Small intestine (tissue), 7 donors: ENCODE measurements at regions not wholly inside any gene's neighbourhood (a gene's known extent, or its start where the extent isn't known, plus 50 kb on each side); places are given as distances from the start of the nearest gene placed in this dataset.

Source experiments
- DNase-seq, 2 donors: peaks; one replicate each; pipeline versions ENCODE4 v3.0.0 to v3.0.0-alpha.2; 2013
- FAIRE-seq: peaks from 2 replicates; lab custom pipeline; 2012; peaks lifted over from hg19 to GRCh38; lab: Jason Lieb, UNC
- H3K27ac ChIP-seq, 3 donors: one replicate each; pipeline ENCODE4 v1.5.1; 2013; ENCODE audit warnings: low read length in 2 of 3, mild to moderate bottlenecking in 2 of 3, control low read depth in 1 of 3, inconsistent platforms in 1 of 3, low read depth in 1 of 3, moderate library complexity in 1 of 3
- H3K27me3 ChIP-seq, 3 donors: one replicate each; pipeline ENCODE4 v1.6.1; 2013; ENCODE audit warnings: low read length in 3 of 3, inconsistent platforms in 1 of 3; ENCODE audit not compliant: control insufficient read depth in 3 of 3, insufficient read depth in 3 of 3
- H3K36me3 ChIP-seq, 3 donors: one replicate each; pipeline ENCODE4 v1.6.1; 2013; ENCODE audit warnings: low read length in 3 of 3, inconsistent platforms in 1 of 3, low read depth in 1 of 3, mild to moderate bottlenecking in 1 of 3, moderate library complexity in 1 of 3; ENCODE audit not compliant: control insufficient read depth in 3 of 3, insufficient read depth in 2 of 3
- H3K4me1 ChIP-seq, 3 donors: one replicate each; pipeline ENCODE4 v1.6.1; 2013; ENCODE audit warnings: low read length in 2 of 3, inconsistent platforms in 1 of 3, low read depth in 1 of 3, mild to moderate bottlenecking in 1 of 3, moderate library complexity in 1 of 3; ENCODE audit not compliant: control insufficient read depth in 3 of 3, insufficient read depth in 2 of 3
- H3K4me3 ChIP-seq, 3 donors: one replicate each; pipeline ENCODE4 v1.5.1; 2013; ENCODE audit warnings: low read length in 3 of 3, control low read depth in 1 of 3, inconsistent platforms in 1 of 3, low read depth in 1 of 3, mild to moderate bottlenecking in 1 of 3, moderate library complexity in 1 of 3
- H3K9me3 ChIP-seq, 2 donors: one replicate each; pipeline ENCODE4 v1.6.1; 2013; ENCODE audit warnings: low read depth in 1 of 2, low read length in 1 of 2; ENCODE audit not compliant: control insufficient read depth in 2 of 2, insufficient read depth in 1 of 2
- WGBS, 3 donors: extraction: QIAGEN DNeasy Blood & Tissue Kit; methylation state at CpG; one replicate each; pipeline ENCODE4 v1.1.7; 2013; 5-methylcytosine and 5-hydroxymethylcytosine counted together
- donor health status: healthy with polysubstance abuse.
- donor health status: control.
- donor health status: control.
- donor health status: Bipolar disorder and iron deficiency.
- donor health status: healthy.

- 67 to 84% (median 81%) methylated on average over 3 of the region's 3 CpGs for WGBS, 3 donors
- Histone ChIP-seq H3K36me3 (no peaks in the 10 kb centered on the region), H3K9me3 (no peaks in the 10 kb centered on the region), H3K27ac (no peak overlapping the region), H3K4me3 (no peak overlapping the region), H3K4me1 (no peaks in the 10 kb centered on the region), H3K27me3 (peaks cover 0 to 4% (median 0%) of the 10 kb centered on the region in 3 donors)
- FAIRE-seq (no peak), DNase-seq (no peak)
These were observed 171.2 kb upstream of the PFN2 start for GRCh38 chr3:150141790-150142326.

GRCh38 chr3:150140614-150141321 lies 170.1 kb upstream of the PFN2 start:
- H3K27ac ChIP-seq: no peak overlapping the region
- WGBS, 3 donors: 86 to 93% (median 88%) methylated on average over 14 of the region's 14 CpGs
- no peaks in the 10 kb centered on the region for H3K36me3 ChIP-seq
- peaks cover 0 to 4% (median 0%) of the 10 kb centered on the region in 3 donors for H3K27me3 ChIP-seq
- no peak for FAIRE-seq
- no peaks in the 10 kb centered on the region for H3K9me3 ChIP-seq
- H3K4me1 ChIP-seq: no peaks in the 10 kb centered on the region
- no peak overlapping the region for H3K4me3 ChIP-seq
- no peak for DNase-seq

GRCh38 chr3:150138824-150139223 lies 168.1 kb upstream of the PFN2 start:
- Histone ChIP-seq H3K4me3 (no peak overlapping the region), H3K36me3 (no peaks in the 10 kb centered on the region), H3K27me3 (peaks cover 0 to 4% (median 0%) of the 10 kb centered on the region in 3 donors), H3K4me1 (no peaks in the 10 kb centered on the region), H3K9me3 (no peaks in the 10 kb centered on the region), H3K27ac (no peak overlapping the region)
- no peak for DNase-seq
- WGBS, 3 donors: 84 to 90% (median 84%) methylated on average over 3 of the region's 3 CpGs
- no peak for FAIRE-seq

GRCh38 chr3:150136242-150136641 lies 165.5 kb upstream of the PFN2 start:
- FAIRE-seq: no peak
- Histone ChIP-seq H3K9me3 (no peaks in the 10 kb centered on the region), H3K4me1 (no peaks in the 10 kb centered on the region), H3K4me3 (no peak overlapping the region), H3K27ac (no peak overlapping the region), H3K36me3 (no peaks in the 10 kb centered on the region), H3K27me3 (peaks cover 0 to 4% (median 0%) of the 10 kb centered on the region in 3 donors)
- no peak for DNase-seq

- FAIRE-seq (no peak), DNase-seq (no peak)
- 63 to 97% (median 90%) methylated on average over 1 of the region's 1 CpG for WGBS, 3 donors
These were observed 164.6 kb upstream of the PFN2 start for GRCh38 chr3:150135287-150135721.

GRCh38 chr3:150133293-150133692 lies 162.6 kb upstream of the PFN2 start:
- H3K4me1 ChIP-seq: no peaks in the 10 kb centered on the region
- 63 to 72% (median 64%) methylated on average over 2 of the region's 2 CpGs for WGBS, 3 donors
- H3K9me3 ChIP-seq: no peaks in the 10 kb centered on the region
- H3K4me3 ChIP-seq: no peak overlapping the region
- DNase-seq (no peak), FAIRE-seq (no peak)
- peaks cover 0 to 4% (median 0%) of the 10 kb centered on the region in 3 donors for H3K27me3 ChIP-seq
- H3K36me3 ChIP-seq: no peaks in the 10 kb centered on the region
- H3K27ac ChIP-seq: no peak overlapping the region

More at GRCh38 chr3:150135287-150135721, 164.6 kb upstream of the PFN2 start:
- H3K27me3 ChIP-seq: peaks cover 0 to 4% (median 0%) of the 10 kb centered on the region in 3 donors
- H3K4me1 ChIP-seq: no peaks in the 10 kb centered on the region
- H3K9me3 ChIP-seq: no peaks in the 10 kb centered on the region
- no peak overlapping the region for H3K27ac ChIP-seq
- H3K4me3 ChIP-seq: no peak overlapping the region
- no peaks in the 10 kb centered on the region for H3K36me3 ChIP-seq

- WGBS, 3 donors: 42 to 61% (median 50%) methylated on average over 6 of the region's 6 CpGs
- no peaks in the 10 kb centered on the region for H3K4me1 ChIP-seq
- H3K9me3 ChIP-seq: no peaks in the 10 kb centered on the region
- H3K27ac ChIP-seq: no peak overlapping the region
- FAIRE-seq (no peak), DNase-seq (no peak)
- H3K4me3 ChIP-seq: no peak overlapping the region
- H3K36me3 ChIP-seq: no peaks in the 10 kb centered on the region
- peaks cover 0 to 3% (median 0%) of the 10 kb centered on the region in 3 donors for H3K27me3 ChIP-seq
These were observed 161.5 kb upstream of the PFN2 start for GRCh38 chr3:150132101-150132749.

- Histone ChIP-seq H3K27ac (no peak overlapping the region), H3K27me3 (no peaks in the 10 kb centered on the region), H3K9me3 (no peaks in the 10 kb centered on the region), H3K4me3 (no peak overlapping the region), H3K4me1 (no peaks in the 10 kb centered on the region), H3K36me3 (no peaks in the 10 kb centered on the region)
- FAIRE-seq (no peak), DNase-seq (no peak)
- WGBS, 3 donors: 74 to 80% (median 79%) methylated on average over 3 of the region's 3 CpGs
These were observed 161.0 kb upstream of the PFN2 start for GRCh38 chr3:150131663-150132062.
